NT2/D1 (cell line): ENCODE measurements at regions not wholly inside any gene's neighbourhood (a gene's known extent, or its start where the extent isn't known, plus 50 kb on each side); places are given as distances from the start of the nearest gene placed in this dataset.

Experiments
- SUZ12 ChIP-seq: IDR thresholded peaks from 2 replicates; pipeline ENCODE4 v1.6.1; 2011; ENCODE audit not compliant: insufficient read length, insufficient read depth; ENCODE audit errors: extremely low read depth
- ZNF274 ChIP-seq: IDR thresholded peaks from 2 replicates; pipeline ENCODE4 v1.6.1; 2011; ENCODE audit warnings: mild to moderate bottlenecking, low read depth, low read length

DNA sequence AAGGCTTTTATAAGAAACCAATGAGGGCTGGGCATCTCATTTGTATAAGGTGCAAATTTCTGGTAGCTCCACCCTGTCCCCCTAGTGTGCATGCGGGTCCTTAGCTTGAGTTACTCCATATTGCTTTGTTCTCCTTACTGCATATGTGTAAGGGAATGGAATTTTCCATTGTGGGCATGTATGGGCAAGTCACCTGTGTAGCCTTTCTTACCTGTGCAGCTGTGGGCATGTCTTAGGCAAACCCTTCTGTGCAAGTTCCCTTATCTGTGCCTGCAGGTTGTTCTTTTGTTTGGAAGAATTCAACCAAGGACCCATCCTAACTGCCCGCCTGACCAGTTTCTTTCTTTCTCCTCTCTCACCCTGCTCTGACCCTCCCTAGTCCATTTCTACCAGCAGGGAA lies 122.8 kb upstream of the HS3ST4 start:
- no peak for TF ChIP-seq SUZ12
- no peak for TF ChIP-seq ZNF274
